HG02973 (cell line): ENCODE measurements at regions not wholly inside any gene's neighbourhood (a gene's known extent, or its start where the extent isn't known, plus 50 kb on each side); places are given as distances from the start of the nearest gene placed in this dataset.
"Not testable (repeated sequence)": the region's sequence is repeated elsewhere in the genome, so short reads cannot be mapped to it uniquely, and the experiment has no call there.

Experiments
- ATAC-seq: cut with Tn5 transposase; IDR thresholded peaks from one replicate; pipeline ENCODE4 v1.9.1; 2021; ENCODE audit warnings: moderate library complexity; ENCODE audit not compliant: unreplicated experiment

GRCh38 chr6:78500299-78501089, 366.9 kb upstream of the IRAK1BP1 start:
- ATAC-seq = no peak

GRCh38 chr6:78502386-78502887, 364.9 kb upstream of the IRAK1BP1 start:
- no peak for ATAC-seq

GRCh38 chr6:78505178-78505577, 362.2 kb upstream of the IRAK1BP1 start:
- ATAC-seq = no peak

DNA sequence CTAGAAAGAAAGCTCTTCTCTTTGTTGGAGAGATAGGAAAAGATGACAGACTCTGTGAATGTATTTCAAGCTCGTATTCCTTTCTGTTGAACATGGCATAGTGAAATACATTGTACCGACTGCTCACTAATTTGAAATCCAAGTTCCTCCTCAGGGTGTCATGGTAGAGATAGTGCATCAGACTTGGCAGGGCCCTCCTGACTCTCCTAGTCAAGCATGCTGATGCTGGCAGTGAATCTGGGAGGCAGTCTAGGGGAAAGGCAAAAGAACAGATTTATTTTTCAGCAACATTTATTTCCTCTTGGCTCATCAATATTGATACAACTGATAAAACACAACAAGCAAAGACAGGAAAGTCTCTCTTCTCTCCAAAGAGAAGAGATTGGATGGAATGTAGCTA, 356.3 kb upstream of the IRAK1BP1 start:
- no peak for ATAC-seq

- ATAC-seq = no peak
Measured at GRCh38 chr6:78513856-78514255, 353.5 kb upstream of the IRAK1BP1 start.

- no peak for ATAC-seq
Measured at GRCh38 chr6:78515271-78515670, 352.1 kb upstream of the IRAK1BP1 start.

DNA sequence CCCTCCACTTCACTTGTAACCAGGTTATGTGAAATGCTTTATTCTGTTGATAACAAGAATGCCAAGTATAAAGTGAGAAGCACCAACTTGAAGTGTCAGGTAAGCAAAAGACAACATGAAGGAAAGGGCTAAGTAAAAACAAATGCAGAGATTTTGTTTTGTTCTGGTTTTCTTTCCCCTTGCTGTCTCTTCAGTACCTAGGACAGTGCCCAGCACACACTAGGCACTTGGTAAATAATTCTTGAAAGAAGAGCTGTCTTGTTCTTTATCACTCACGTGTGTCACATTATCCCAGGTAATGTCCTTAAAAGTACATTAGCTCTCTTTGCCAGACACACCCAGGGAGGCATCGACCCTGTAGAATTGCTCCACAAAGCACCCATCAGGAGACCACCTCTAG, 350.0 kb upstream of the IRAK1BP1 start:
- no peak for ATAC-seq

- no peak for ATAC-seq
Measured at GRCh38 chr6:78523622-78524021, 343.7 kb upstream of the IRAK1BP1 start.

- ATAC-seq = no peak
Measured at GRCh38 chr6:78525976-78526375, 341.4 kb upstream of the IRAK1BP1 start.

- ATAC-seq = no peak
Measured at GRCh38 chr6:78526432-78526831, 340.9 kb upstream of the IRAK1BP1 start.

GRCh38 chr6:78528926-78529325, 338.4 kb upstream of the IRAK1BP1 start:
- ATAC-seq = no peak

GRCh38 chr6:78530208-78530607, 337.1 kb upstream of the IRAK1BP1 start:
- ATAC-seq = no peak

DNA sequence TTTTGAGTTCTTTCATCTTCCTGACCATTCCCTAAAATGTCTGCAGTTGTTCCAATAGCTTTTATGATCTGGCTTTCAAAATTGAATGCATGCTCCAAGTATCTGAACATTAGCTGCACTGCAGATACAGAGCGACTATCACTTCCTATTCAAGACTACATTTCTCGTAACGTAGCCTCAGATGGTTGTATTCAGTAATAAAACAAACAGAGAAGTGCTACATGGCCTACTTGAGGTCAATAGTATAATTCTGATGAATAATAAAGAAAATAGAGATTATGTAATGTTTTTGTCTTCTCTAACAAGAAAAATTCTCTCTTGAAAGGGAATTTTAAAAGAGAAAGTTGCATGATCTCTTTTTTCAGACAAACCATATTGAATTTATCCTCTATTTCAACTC, 333.9 kb upstream of the IRAK1BP1 start:
- no peak for ATAC-seq

GRCh38 chr6:78533876-78534275, 333.5 kb upstream of the IRAK1BP1 start:
- ATAC-seq = no peak

DNA sequence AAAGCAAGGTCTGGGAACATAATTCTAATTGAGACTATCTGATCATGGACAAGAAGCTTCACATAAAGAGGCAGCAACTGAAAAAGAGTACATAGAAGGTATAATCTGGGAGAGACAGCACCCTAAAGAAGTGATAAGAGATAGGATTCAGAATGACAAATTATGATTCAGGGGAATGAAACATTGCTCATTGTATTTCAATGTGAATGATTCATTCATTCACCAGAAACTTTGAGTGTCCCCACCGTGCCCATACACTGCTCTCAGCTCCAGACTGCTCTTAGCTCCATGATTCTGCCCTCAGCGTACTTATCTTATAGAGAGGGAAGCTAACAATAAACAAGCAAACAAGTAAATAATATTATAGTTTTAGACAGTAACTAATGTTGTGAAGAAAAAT, 329.3 kb upstream of the IRAK1BP1 start:
- ATAC-seq = no peak

DNA sequence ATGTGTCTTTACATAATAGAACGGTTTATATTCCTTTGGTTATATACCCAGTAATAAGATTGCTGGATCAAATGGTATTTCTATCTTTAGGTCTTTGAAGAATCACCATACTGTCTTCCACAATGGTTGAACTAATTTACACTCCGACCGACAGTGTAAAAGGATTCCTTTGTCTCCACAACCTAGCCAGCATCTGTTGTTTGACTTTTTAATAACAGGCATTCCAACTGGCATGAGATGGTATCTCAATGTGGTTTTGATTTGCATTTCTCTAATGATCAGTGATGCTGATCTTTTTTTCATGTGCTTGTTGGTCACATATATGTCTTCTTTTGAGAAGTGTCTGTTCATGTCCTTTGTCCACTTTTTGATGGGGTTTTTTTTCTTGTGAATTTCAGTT, 319.7 kb upstream of the IRAK1BP1 start:
- ATAC-seq = not testable (repeated sequence)

DNA sequence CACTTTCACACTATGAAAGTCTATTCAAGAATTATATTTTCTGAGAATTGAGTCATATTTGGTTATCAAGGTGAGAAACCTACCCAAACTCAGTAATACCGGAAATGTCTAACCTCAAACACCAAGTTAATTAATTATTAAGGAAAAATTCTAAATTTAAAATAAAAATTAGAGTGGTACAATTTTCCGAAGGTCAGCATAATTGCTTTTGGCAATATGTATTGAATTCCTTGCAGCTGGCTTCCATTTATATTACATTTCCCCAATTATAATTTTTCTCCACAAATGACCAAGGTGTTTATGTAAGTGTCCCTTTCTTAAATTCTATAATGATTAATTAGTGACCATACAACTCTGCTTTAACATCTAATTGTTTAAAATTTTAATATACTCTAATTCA, 316.0 kb upstream of the IRAK1BP1 start:
- no peak for ATAC-seq

DNA sequence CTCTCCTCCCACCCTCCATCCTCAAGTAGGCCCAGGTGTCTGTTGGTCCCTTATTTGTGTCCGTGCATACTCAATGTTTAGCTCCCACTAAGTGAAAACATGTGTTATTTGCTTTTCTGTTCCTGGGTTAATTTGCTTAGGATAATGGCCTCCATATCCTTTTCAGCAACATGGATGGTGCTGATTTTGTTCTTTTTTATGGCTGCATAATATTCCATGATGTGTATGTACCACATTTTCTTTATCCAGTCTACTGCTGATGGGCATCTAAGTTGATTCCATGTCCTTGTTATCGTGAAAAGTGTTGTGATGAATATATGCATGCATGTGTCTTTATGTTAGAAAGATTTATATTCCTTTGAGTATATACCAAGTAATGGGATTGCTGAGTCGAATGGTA, 314.9 kb upstream of the IRAK1BP1 start:
- ATAC-seq = no peak

GRCh38 chr6:78554341-78554740, 313.0 kb upstream of the IRAK1BP1 start:
- ATAC-seq = no peak

- no peak for ATAC-seq
Measured at GRCh38 chr6:78559056-78559455, 308.3 kb upstream of the IRAK1BP1 start.

DNA sequence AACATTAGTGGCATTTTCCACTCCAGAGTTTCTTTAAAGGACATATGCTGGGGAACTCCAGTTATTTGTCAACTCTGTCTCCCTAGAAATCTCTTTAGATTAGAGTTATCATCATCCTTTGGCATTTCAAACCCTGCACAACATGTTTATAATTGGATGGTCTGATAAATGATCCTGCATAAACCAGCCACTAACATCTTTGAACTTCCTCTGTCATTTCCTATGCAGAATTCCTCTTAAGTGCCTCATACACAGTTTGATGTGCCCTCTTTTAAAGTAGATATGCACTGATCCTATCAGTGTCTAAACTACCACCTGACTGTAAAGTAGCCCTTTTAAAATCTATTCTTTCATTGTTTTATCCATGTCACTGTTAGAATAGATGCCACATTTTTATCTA, 306.3 kb upstream of the IRAK1BP1 start:
- ATAC-seq = no peak

DNA sequence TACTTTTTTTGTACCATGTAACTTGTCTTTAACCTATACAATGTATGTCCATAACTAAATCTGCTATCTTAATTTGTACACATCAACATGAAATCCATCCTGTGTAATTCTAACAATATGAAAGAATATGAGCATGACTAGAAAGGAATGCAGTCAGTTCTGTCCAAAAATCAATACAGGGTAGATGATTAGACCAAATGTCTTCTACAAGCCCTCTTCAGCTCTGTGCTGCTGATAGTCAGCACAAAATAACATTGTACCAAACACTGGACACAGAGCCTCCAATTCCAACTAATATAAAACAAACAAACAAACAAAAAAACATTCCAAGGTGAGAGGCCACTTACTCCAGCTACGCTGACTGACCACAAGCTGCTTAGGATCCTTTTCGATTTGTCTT, 301.4 kb upstream of the IRAK1BP1 start:
- no peak for ATAC-seq

- no peak for ATAC-seq
Measured at GRCh38 chr6:78570044-78570443, 297.3 kb upstream of the IRAK1BP1 start.
